OCI-LY1 (cell line): ENCODE measurements at regions not wholly inside any gene's neighbourhood (a gene's known extent, or its start where the extent isn't known, plus 50 kb on each side); places are given as distances from the start of the nearest gene placed in this dataset.

Experiments
- EZH2 ChIP-seq: fragments of 200-600 bp; sonication (generic), shearing (Covaris generic); IDR thresholded peaks from 2 replicates; pipeline ENCODE4 v1.8.0; 2017; ENCODE audit warnings: borderline replicate concordance, mixed run types, mild to moderate bottlenecking, antibody characterized with exemption, low read length, moderate library complexity, mixed read lengths
- TF ChIP-seq, protein P1 (sequence below): fragments of 200-600 bp; sonication (generic), shearing (Covaris generic); IDR thresholded peaks from 2 replicates; pipeline ENCODE4 v1.5.1; 2017; ENCODE audit warnings: mild to moderate bottlenecking, antibody characterized with exemption, low read length, moderate library complexity, mixed read lengths

DNA sequence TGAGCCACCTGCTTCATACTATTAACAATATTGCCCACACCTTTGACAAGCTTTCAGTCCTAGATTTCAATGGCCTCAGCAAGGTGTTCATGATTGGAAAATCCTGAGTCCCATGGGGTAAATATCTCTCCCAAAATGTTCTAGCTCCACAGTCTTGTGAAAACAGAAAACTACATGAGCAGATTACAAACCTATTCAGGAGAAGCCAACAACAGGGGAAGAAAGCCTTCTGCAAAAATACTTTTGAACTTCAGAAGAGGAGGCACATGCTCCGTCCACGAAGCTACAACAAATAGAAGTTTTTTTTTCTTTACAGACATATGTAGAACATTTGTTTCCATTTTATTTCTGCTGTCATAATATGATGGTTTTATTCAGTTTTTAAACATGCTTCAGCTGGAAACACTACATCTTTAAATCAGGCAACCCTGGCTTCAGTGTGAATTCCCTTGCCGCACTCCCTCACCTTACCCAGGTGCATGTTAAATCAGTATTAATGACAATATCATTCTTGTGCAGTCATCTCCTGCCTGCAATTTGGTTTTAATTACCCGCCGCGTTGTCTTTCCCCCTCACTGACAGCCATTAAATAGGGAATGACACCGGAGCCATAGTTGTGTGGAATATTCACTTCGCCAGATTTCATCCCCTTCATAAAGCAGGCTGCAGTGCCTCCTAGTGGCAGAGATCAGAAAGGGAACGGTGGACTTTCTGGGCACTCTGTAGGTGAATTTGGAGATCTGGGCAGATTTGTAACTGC lies 725.5 kb upstream of the ARRDC4 start:
- TF ChIP-seq, protein P1, sequence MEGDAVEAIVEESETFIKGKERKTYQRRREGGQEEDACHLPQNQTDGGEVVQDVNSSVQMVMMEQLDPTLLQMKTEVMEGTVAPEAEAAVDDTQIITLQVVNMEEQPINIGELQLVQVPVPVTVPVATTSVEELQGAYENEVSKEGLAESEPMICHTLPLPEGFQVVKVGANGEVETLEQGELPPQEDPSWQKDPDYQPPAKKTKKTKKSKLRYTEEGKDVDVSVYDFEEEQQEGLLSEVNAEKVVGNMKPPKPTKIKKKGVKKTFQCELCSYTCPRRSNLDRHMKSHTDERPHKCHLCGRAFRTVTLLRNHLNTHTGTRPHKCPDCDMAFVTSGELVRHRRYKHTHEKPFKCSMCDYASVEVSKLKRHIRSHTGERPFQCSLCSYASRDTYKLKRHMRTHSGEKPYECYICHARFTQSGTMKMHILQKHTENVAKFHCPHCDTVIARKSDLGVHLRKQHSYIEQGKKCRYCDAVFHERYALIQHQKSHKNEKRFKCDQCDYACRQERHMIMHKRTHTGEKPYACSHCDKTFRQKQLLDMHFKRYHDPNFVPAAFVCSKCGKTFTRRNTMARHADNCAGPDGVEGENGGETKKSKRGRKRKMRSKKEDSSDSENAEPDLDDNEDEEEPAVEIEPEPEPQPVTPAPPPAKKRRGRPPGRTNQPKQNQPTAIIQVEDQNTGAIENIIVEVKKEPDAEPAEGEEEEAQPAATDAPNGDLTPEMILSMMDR = peak; percentile 85
- TF ChIP-seq EZH2 = no peak
